ENCODE measurements at regions not wholly inside any gene's neighbourhood (a gene's known extent, or its start where the extent isn't known, plus 50 kb on each side); places are given as distances from the start of the nearest gene placed in this dataset.

- no peak for DNase-seq (ENCODE audit: low read depth, low spot score)
Measured at GRCh38 chr2:240226672-240227537, 86.4 kb upstream of the OTOS start.

GRCh38 chr2:240227538-240228428, 87.3 kb upstream of the OTOS start:
- no peak for DNase-seq (ENCODE audit: low read depth, low spot score)

- DNase-seq (ENCODE audit: low read depth, low spot score), result no peak
Measured at GRCh38 chr2:240229005-240229404, 88.5 kb upstream of the OTOS start.

- no peak for DNase-seq (ENCODE audit: low read depth, low spot score)
Measured at GRCh38 chr2:240229603-240230235, 89.3 kb upstream of the OTOS start.

GRCh38 chr2:240230291-240230931, 90.0 kb upstream of the OTOS start:
- no peak for DNase-seq (ENCODE audit: low read depth, low spot score)

GRCh38 chr2:240231838-240232244, 91.4 kb upstream of the OTOS start:
- no peak for DNase-seq (ENCODE audit: low read depth, low spot score)

- no peak for DNase-seq (ENCODE audit: low read depth, low spot score)
Measured at GRCh38 chr2:240232264-240232915, 91.9 kb upstream of the OTOS start.

GRCh38 chr2:240232961-240233884, 92.8 kb upstream of the OTOS start:
- peak; percentile 97 for DNase-seq (ENCODE audit: low read depth, low spot score)

- DNase-seq (ENCODE audit: low read depth, low spot score), result no peak
Measured at GRCh38 chr2:240233885-240234502, 93.5 kb upstream of the OTOS start.

GRCh38 chr2:240234503-240234951, 94.1 kb upstream of the OTOS start:
- DNase-seq (ENCODE audit: low read depth, low spot score), result no peak

- no peak for DNase-seq (ENCODE audit: low read depth, low spot score)
Measured at GRCh38 chr2:240235149-240235803, 94.8 kb upstream of the OTOS start.

- DNase-seq (ENCODE audit: low read depth, low spot score), result no peak
Measured at GRCh38 chr2:240235811-240236210, 95.4 kb upstream of the OTOS start.

- peak; percentile 74 for DNase-seq (ENCODE audit: low read depth, low spot score)
Measured at GRCh38 chr2:240236217-240237111, 96.0 kb upstream of the OTOS start.

- no peak for DNase-seq (ENCODE audit: low read depth, low spot score)
Measured at GRCh38 chr2:240237609-240238174, 97.2 kb upstream of the OTOS start.

- DNase-seq (ENCODE audit: low read depth, low spot score), result no peak
Measured at GRCh38 chr2:240238201-240238600, 97.7 kb upstream of the OTOS start.

- no peak for DNase-seq (ENCODE audit: low read depth, low spot score)
Measured at GRCh38 chr2:240238786-240239185, 98.3 kb upstream of the OTOS start.

GRCh38 chr2:240239325-240239724, 98.9 kb upstream of the OTOS start:
- DNase-seq (ENCODE audit: low read depth, low spot score), result no peak

All from ELF-1 (cell line).